AG08396 (cell line): ENCODE measurements at regions not wholly inside any gene's neighbourhood (a gene's known extent, or its start where the extent isn't known, plus 50 kb on each side); places are given as distances from the start of the nearest gene placed in this dataset.

Experiments used
- DNase-seq: peaks from one replicate; pipeline ENCODE4 v3.0.0; 2012; ENCODE audit warnings: low spot score, mixed read lengths

DNA sequence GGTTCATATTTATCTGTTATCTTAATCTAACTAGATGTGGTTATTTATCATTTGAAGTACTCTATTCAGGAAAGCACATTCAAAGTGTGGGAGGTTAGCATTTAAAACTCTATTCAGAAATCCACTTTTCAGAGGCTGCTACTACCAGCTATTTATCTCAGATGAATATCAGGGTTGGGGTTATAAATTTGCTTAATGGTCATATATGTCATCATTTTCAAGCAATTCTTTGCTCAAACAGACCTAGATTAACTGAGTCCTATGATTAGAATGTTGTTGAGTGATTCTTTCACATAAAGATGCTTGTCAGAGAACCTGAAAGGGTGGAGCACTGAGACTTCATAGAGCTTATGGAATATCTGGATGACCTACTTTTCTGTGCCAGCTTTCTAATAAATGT lies 436.9 kb upstream of the TGFBR2 start:
- no peak for DNase-seq

GRCh38 chr3:30170681-30171438 lies 435.5 kb upstream of the TGFBR2 start:
- no peak for DNase-seq

- no peak for DNase-seq
These were observed 432.0 kb upstream of the TGFBR2 start for GRCh38 chr3:30174357-30174756.

- DNase-seq = no peak
These were observed 425.9 kb upstream of the TGFBR2 start for GRCh38 chr3:30180310-30181177.

DNA sequence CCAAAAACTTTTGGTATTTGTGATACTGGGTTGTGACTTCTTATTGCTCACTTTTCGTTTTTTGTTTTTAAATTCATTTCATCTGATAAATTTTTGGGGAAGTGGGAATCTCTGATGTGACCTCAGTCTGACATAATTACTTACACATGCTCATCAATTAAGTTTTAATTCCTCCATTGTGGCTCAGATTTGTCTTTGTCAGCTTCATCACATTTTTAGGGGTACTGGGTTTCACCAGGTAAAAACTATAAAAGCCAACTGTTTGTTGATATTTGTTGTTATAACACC lies 425.3 kb upstream of the TGFBR2 start:
- no peak for DNase-seq

GRCh38 chr3:30181581-30181980 lies 424.8 kb upstream of the TGFBR2 start:
- DNase-seq = no peak

- no peak for DNase-seq
These were observed 423.0 kb upstream of the TGFBR2 start for GRCh38 chr3:30183421-30183820.

DNA sequence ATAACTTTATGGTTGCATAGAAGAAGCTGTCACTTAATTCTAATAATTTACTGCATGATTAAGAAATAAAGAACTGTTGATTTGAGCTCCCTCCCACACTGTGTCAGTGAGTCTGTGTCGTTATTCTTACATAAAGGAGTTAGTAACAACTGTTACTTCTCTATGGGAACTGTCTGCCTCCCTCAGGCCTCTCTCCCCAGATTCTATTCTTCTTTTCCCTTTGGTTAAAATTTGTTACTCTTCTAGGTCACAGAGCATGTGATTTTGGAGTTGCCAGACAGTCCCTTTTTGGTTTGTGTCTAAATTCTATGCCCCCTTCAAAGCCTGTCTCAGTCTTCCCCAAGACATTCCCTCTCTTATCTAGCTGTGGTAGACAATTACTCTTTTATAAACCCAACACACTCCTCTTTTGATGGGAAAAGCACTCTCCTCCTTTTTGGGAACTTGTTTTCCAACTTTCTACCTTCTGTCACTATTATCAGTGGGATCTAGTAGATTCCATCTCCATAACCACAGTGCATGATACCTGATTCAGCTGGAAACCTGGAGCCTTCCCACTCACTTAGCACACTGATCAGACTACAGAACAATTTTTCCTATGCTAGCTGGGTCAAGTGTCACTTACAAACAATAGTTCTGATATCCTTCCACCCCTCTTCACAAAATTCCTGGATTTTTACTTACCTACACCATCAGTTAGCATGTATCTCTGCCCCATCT lies 422.1 kb upstream of the TGFBR2 start:
- DNase-seq = no peak

DNA sequence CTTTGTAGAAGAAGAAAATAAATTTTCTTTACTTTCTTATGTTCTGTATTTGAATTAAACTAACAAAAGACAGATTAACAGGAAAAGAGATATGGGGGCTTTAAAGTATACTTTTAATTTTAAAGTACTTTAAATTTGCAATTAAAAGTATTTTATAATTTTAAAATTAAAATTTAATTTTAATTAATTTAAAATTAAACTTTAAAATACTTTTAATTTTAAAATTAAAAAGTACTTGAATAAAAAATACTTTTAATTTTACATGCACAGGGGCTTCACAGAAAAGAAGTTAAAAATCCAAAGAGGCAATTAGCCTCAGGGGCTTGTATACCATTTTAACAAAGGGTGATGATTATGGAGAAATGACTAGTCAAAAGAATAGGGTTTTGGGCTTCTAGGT lies 420.5 kb upstream of the TGFBR2 start:
- no peak for DNase-seq

DNA sequence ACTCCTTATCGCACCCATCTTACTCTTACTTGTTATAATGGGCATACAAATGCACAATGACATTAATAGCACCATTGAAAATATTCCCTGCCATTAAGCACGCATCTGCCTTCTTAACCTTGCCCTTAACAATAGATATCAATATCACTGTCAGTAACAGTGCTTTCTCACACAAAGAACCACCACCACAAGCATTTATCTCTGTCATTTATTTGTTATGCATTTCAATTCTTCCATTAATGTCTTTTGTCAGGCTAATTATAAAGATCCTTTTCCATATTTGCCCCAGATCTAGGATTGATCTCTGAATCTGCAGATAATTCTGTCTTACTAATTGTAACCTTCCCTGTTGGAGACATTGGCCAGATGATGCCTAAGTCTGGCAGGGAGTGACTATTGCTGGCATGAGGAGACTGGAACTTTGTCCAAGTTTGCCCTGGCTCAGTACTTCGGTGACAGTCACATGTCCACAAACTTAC lies 419.6 kb upstream of the TGFBR2 start:
- DNase-seq = no peak

GRCh38 chr3:30187366-30187765 lies 419.0 kb upstream of the TGFBR2 start:
- DNase-seq = no peak

GRCh38 chr3:30188713-30189112 lies 417.7 kb upstream of the TGFBR2 start:
- DNase-seq = no peak

- DNase-seq = no peak
These were observed 416.5 kb upstream of the TGFBR2 start for GRCh38 chr3:30189900-30190299.

DNA sequence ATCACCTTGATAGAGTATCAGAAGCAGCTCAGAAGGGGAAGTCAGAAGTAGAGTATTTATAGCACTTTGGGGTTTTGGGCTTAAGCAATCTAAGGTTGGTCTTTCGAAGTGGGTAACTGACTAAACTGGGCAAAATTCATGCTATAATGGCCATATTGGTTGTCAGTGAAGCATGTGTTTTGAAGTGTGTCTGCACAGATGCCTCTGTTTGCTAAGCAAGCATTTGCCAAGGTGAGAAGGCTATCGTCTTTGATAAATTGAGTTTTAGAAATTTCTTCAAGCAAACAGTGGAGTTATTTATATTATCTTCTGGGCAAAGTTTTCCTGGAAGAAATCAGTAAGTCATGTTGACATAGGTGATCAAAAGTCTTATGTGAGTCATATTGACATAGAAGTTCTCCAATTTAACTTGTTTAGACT lies 412.8 kb upstream of the TGFBR2 start:
- no peak for DNase-seq

- DNase-seq = no peak
These were observed 411.0 kb upstream of the TGFBR2 start for GRCh38 chr3:30195352-30195751.

DNA sequence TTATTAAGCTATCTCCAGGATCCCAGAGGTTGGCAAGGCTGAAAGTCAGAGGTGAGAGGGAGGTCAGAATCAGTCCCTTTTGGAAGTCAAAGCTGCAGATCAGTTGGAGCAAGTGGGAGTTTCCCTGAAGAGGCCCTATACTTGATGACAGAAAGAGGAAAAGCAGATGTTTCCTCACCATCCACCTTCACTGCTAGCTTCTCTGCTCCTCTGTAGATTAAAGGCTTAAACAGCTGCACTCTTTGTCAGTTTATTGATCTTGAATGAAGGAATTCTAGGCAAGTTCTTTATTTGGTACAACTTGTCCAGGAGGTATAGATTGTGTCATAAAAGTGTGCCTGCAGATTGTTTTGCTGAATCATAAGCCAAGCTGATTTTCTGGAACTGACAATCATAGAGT lies 408.2 kb upstream of the TGFBR2 start:
- DNase-seq = no peak

DNA sequence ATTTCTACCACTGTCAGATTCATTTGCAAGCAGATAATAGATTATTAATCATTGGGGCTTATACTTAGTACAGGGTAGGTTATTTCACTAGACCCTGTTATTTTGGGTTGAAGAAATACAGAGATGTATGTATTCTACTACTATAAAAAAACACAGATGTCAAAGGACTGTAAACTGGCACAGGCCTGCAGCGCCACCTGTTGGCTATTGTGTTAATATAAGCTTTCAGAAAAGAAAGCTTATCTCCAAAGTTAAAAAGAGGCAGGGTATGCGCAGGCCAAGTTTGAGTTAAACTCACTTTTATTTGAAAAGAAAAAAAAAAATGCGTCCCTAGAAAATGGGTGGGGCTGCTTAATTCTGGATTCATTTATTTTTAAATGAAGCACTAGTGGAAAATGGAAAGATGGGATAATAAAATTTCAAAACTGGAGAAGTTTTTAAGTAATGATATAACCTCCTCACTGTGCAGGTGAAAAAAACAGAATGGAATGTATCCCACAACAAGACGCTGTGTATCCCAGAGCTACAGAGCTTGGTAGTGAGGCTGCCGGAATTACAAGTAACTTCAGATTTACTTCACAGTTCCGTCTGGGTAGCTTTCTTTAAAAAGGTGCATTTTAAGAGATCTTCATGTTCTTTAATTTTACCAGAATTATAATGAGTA lies 407.2 kb upstream of the TGFBR2 start:
- DNase-seq = peak; percentile 34

DNA sequence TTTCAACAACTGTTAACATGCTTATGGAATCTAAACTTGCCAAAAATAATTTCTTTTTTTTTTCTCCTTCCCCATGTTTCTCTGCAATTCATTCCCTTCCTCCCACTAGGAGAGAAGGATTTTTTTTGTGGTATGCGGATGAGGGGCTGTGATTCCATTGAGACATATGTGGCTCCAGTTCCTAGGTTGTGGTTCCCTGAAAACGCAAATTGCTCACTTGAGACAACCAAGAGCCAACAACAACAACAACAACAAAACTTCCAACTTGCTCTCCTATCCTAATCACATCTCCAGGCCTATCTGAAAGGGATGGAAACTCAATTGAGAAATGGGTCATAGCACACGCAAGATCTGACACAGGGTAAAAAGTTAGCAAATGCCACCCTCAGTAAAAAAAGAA lies 406.5 kb upstream of the TGFBR2 start:
- no peak for DNase-seq

GRCh38 chr3:30201715-30202114 lies 404.7 kb upstream of the TGFBR2 start:
- no peak for DNase-seq

- peak; percentile 5 for DNase-seq
These were observed 403.1 kb upstream of the TGFBR2 start for GRCh38 chr3:30203301-30203700.

GRCh38 chr3:30204126-30204525 lies 402.3 kb upstream of the TGFBR2 start:
- no peak for DNase-seq

DNA sequence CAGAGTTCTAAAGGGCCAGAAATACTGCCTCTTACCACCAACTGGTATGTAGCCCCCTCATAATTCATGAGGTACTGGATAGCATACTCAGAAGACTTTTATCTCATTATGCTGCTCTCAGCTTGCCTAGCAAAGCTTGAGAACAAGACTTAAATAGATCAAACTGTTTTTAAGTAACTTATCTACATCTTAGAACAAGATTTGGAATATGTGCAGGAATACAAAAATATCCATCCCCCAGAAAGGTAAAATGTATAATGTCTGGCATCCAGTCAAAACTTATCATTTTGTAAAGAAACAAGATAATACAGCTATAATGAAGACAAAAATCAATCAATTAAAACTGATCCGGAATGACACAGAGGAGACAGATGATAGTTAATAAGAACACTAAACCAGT lies 400.4 kb upstream of the TGFBR2 start:
- no peak for DNase-seq
